ENCODE measurements at regions not wholly inside any gene's neighbourhood (a gene's known extent, or its start where the extent isn't known, plus 50 kb on each side); places are given as distances from the start of the nearest gene placed in this dataset.

GRCh38 chr6:12654514-12654913 lies 62.1 kb upstream of the PHACTR1 start:
- intact Hi-C loops (cut with micrococcal nuclease) = no loop called here
- CTCF ChIA-PET = no interaction called here

GRCh38 chr6:12656906-12657305 lies 59.7 kb upstream of the PHACTR1 start:
- Mint-ChIP-seq H3K36me3 (ENCODE audit: low read depth) (no peaks in the 10 kb centered on the region), H3K27ac (no peak overlapping the region), H3K9me3 (no peaks in the 10 kb centered on the region), H3K27me3 (no peaks in the 10 kb centered on the region), H3K4me1 (ENCODE audit: low read depth) (peaks cover 8% of the 10 kb centered on the region), H3K4me3 (no peak overlapping the region)
- TF ChIP-seq CTCF (IDR thresholded peaks at IDR 0.05) = no peak
- intact Hi-C loops (cut with micrococcal nuclease) = no loop called here
- DNase-seq = no peak
- ChIA-PET CTCF (no interaction called here), POLR2A (no interaction called here)
- ATAC-seq = no peak

More at GRCh38 chr6:12654514-12654913, 62.1 kb upstream of the PHACTR1 start:
- ATAC-seq (no peak), DNase-seq (no peak)
- H3K9me3 Mint-ChIP-seq = no peaks in the 10 kb centered on the region
- POLR2A ChIA-PET = no interaction called here
- no peak overlapping the region for H3K4me3 Mint-ChIP-seq
- no peak for TF ChIP-seq CTCF (IDR thresholded peaks at IDR 0.05)
- H3K4me1 Mint-ChIP-seq (ENCODE audit: low read depth) = peaks cover 8% of the 10 kb centered on the region
- H3K27me3 Mint-ChIP-seq = no peaks in the 10 kb centered on the region
- no peak overlapping the region for H3K27ac Mint-ChIP-seq
- H3K36me3 Mint-ChIP-seq (ENCODE audit: low read depth) = no peaks in the 10 kb centered on the region

GRCh38 chr6:12657884-12658283 lies 58.7 kb upstream of the PHACTR1 start:
- DNase-seq (no peak), ATAC-seq (no peak)
- H3K27me3 Mint-ChIP-seq = no peaks in the 10 kb centered on the region
- POLR2A ChIA-PET = no interaction called here
- H3K4me1 Mint-ChIP-seq (ENCODE audit: low read depth) = peaks cover 8% of the 10 kb centered on the region
- CTCF ChIA-PET = no interaction called here
- H3K4me3 Mint-ChIP-seq = no peak overlapping the region
- H3K9me3 Mint-ChIP-seq = no peaks in the 10 kb centered on the region
- intact Hi-C loops (cut with micrococcal nuclease) = no loop called here
- TF ChIP-seq CTCF (IDR thresholded peaks at IDR 0.05) = no peak
- no peak overlapping the region for H3K27ac Mint-ChIP-seq
- H3K36me3 Mint-ChIP-seq (ENCODE audit: low read depth) = no peaks in the 10 kb centered on the region

GRCh38 chr6:12661432-12662089 lies 55.0 kb upstream of the PHACTR1 start:
- no peak for TF ChIP-seq CTCF (IDR thresholded peaks at IDR 0.05)
- ChIA-PET CTCF (no interaction called here), POLR2A (no interaction called here)
- Mint-ChIP-seq H3K27me3 (no peaks in the 10 kb centered on the region), H3K4me3 (no peak overlapping the region), H3K27ac (no peak overlapping the region), H3K9me3 (no peaks in the 10 kb centered on the region), H3K36me3 (ENCODE audit: low read depth) (no peaks in the 10 kb centered on the region), H3K4me1 (ENCODE audit: low read depth) (no peaks in the 10 kb centered on the region)
- ATAC-seq (no peak), DNase-seq (no peak)
- intact Hi-C loops (cut with micrococcal nuclease) = no loop called here

All from activated CD8-positive, alpha-beta T cell treated with anti-CD3 and anti-CD28 coated beads for 36 hours (primary cell).